SHP77 (cell line): ENCODE measurements at regions not wholly inside any gene's neighbourhood (a gene's known extent, or its start where the extent isn't known, plus 50 kb on each side); places are given as distances from the start of the nearest gene placed in this dataset.

ENCODE experiments used
- DNase-seq, 2 experiments: peaks; one replicate each; lab custom pipeline; 2025; lab: John Stamatoyannopoulos, UW

GRCh38 chr4:129550281-129550785, 454.4 kb downstream of the C4orf33 start:
- DNase-seq: no peak

- no peak for DNase-seq
These were observed 465.3 kb downstream of the C4orf33 start for GRCh38 chr4:129561280-129561679.

- no peak for DNase-seq
These were observed 466.1 kb downstream of the C4orf33 start for GRCh38 chr4:129561886-129562671.

- DNase-seq: no peak
These were observed 469.3 kb downstream of the C4orf33 start for GRCh38 chr4:129565214-129565613.

GRCh38 chr4:129570326-129570725, 474.4 kb downstream of the C4orf33 start:
- no peak for DNase-seq

- DNase-seq: no peak
These were observed 482.4 kb downstream of the C4orf33 start for GRCh38 chr4:129578336-129578735.

- no peak for DNase-seq
These were observed 485.4 kb downstream of the C4orf33 start for GRCh38 chr4:129581305-129581704.

GRCh38 chr4:129583868-129584267, 487.9 kb downstream of the C4orf33 start:
- no peak for DNase-seq

GRCh38 chr4:129598582-129598981, 502.6 kb downstream of the C4orf33 start:
- no peak for DNase-seq

- no peak for DNase-seq
These were observed 504.9 kb downstream of the C4orf33 start for GRCh38 chr4:129600898-129601297.

- DNase-seq: no peak
These were observed 506.5 kb downstream of the C4orf33 start for GRCh38 chr4:129602447-129602846.

- DNase-seq: no peak
These were observed 507.4 kb downstream of the C4orf33 start for GRCh38 chr4:129603241-129603931.

- DNase-seq: no peak
These were observed 508.8 kb downstream of the C4orf33 start for GRCh38 chr4:129604632-129605255.

GRCh38 chr4:129614611-129615010, 518.7 kb downstream of the C4orf33 start:
- DNase-seq: no peak

- no peak for DNase-seq
These were observed 526.6 kb downstream of the C4orf33 start for GRCh38 chr4:129622566-129622965.

- no peak for DNase-seq
These were observed 527.4 kb downstream of the C4orf33 start for GRCh38 chr4:129623233-129623875.

- peak; percentile 12 to 58 for DNase-seq
These were observed 545.2 kb downstream of the C4orf33 start for GRCh38 chr4:129641179-129641578.

GRCh38 chr4:129645461-129645860, 549.5 kb downstream of the C4orf33 start:
- DNase-seq: no peak

GRCh38 chr4:129668092-129668491, 572.1 kb downstream of the C4orf33 start:
- no peak for DNase-seq

- DNase-seq: no peak
These were observed 577.0 kb downstream of the C4orf33 start for GRCh38 chr4:129672941-129673340.

GRCh38 chr4:129675036-129675435, 579.1 kb downstream of the C4orf33 start:
- no peak for DNase-seq

- no peak for DNase-seq
These were observed 581.0 kb downstream of the C4orf33 start for GRCh38 chr4:129676934-129677333.
